Glomerular visceral epithelial cell (primary cell): ENCODE measurements at regions not wholly inside any gene's neighbourhood (a gene's known extent, or its start where the extent isn't known, plus 50 kb on each side); places are given as distances from the start of the nearest gene placed in this dataset.

Experiments used
- DNase-seq: peaks from one replicate; pipeline ENCODE4 v3.0.0-alpha.2; 2016; ENCODE audit errors: extremely low spot score

- peak; percentile 53 for DNase-seq
Measured at GRCh38 chr6:10465629-10466499, 51.0 kb upstream of the TFAP2A start.
